Adrenal gland (tissue), 5 donors: ENCODE measurements at regions not wholly inside any gene's neighbourhood (a gene's known extent, or its start where the extent isn't known, plus 50 kb on each side); places are given as distances from the start of the nearest gene placed in this dataset.

ENCODE experiments used
- POLR2A ChIP-seq, 2 donors: fragments of 450-650 bp; IDR thresholded peaks; one replicate each; pipeline ENCODE4 v1.6.1; 2017; ENCODE audit warnings: antibody characterized with exemption in 2 of 2, mild to moderate bottlenecking in 2 of 2, moderate library complexity in 1 of 2
- TF ChIP-seq, protein P1 (sequence below), 6 experiments: fragments of 450-650 bp in 4 of 6; fragments of 200-600 bp in 2 of 6; sonication (generic) in 1 of 6; IDR thresholded peaks; 1 replicate in 5 of 6; 2 replicates in 1 of 6; pipeline versions ENCODE4 v1.5.1 to v1.8.0; 2016 to 2021; ENCODE audit warnings: antibody characterized with exemption in 6 of 6, mild to moderate bottlenecking in 2 of 6, moderate library complexity in 1 of 6
- donor health status: DM: no; HTN: no; CAD: no.

DNA sequence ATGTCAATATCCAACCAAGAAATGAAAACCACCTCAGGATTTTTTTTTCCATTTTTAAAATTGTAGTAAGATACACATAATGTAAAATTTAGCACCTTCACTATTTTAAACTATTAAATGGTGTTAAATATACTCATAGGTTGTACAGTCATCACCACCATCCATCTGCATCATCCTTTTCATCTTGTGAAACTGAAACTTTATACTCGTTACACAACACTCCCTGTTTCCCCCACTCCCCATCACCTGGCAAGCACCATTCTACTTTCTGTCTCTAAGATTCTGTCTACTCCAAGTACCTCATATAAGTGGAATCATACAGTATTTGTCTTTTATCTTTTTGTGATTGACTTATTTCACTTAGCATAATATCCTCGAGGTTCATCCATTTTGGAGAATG lies 335.2 kb upstream of the NPSR1 start:
- TF ChIP-seq, protein P1, sequence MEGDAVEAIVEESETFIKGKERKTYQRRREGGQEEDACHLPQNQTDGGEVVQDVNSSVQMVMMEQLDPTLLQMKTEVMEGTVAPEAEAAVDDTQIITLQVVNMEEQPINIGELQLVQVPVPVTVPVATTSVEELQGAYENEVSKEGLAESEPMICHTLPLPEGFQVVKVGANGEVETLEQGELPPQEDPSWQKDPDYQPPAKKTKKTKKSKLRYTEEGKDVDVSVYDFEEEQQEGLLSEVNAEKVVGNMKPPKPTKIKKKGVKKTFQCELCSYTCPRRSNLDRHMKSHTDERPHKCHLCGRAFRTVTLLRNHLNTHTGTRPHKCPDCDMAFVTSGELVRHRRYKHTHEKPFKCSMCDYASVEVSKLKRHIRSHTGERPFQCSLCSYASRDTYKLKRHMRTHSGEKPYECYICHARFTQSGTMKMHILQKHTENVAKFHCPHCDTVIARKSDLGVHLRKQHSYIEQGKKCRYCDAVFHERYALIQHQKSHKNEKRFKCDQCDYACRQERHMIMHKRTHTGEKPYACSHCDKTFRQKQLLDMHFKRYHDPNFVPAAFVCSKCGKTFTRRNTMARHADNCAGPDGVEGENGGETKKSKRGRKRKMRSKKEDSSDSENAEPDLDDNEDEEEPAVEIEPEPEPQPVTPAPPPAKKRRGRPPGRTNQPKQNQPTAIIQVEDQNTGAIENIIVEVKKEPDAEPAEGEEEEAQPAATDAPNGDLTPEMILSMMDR (IDR thresholded peaks at IDR 0.05) = no peak
- no peak for TF ChIP-seq POLR2A (IDR thresholded peaks at IDR 0.05)
